Vagina (tissue), 2 donors: ENCODE measurements at regions not wholly inside any gene's neighbourhood (a gene's known extent, or its start where the extent isn't known, plus 50 kb on each side); places are given as distances from the start of the nearest gene placed in this dataset.

Source experiments
- DNase-seq, 2 donors: peaks; one replicate each; pipeline ENCODE4 v3.0.0-alpha.2; 2017; ENCODE audit errors: extremely low spot score in 2 of 2
- H3K27ac ChIP-seq: fragments of 200-600 bp; sonication (generic); one replicate; pipeline ENCODE4 v1.5.1; 2019
- H3K27me3 ChIP-seq: fragments of 200-600 bp; sonication (generic); one replicate; pipeline ENCODE4 v1.5.1; 2019
- H3K36me3 ChIP-seq, 2 donors: fragments of 200-600 bp; sonication (generic); one replicate each; pipeline ENCODE4 v1.5.1; 2017 to 2019
- H3K4me1 ChIP-seq: fragments of 200-600 bp; sonication (generic); one replicate; pipeline ENCODE4 v1.5.1; 2019
- H3K4me3 ChIP-seq, 2 donors: fragments of 200-600 bp; sonication (generic); 1 replicate in 1 of 2; 2 replicates in 1 of 2; pipeline ENCODE4 v1.5.1; 2016 to 2019
- H3K9me3 ChIP-seq: fragments of 200-600 bp; sonication (generic); one replicate; pipeline ENCODE4 v1.5.1; 2019
- POLR2A ChIP-seq, 2 donors: fragments of 450-650 bp; IDR thresholded peaks; one replicate each; pipeline ENCODE4 v1.6.1; 2017; ENCODE audit warnings: antibody characterized with exemption in 2 of 2, mild to moderate bottlenecking in 2 of 2, moderate library complexity in 2 of 2
- POLR2AphosphoS5 ChIP-seq, 2 donors: sonication (generic); formaldehyde crosslinking; IDR thresholded peaks; one replicate each; pipeline ENCODE4 v1.9.0; 2017; ENCODE audit warnings: antibody characterized with exemption in 2 of 2, mild to moderate bottlenecking in 2 of 2, low read depth in 1 of 2; ENCODE audit not compliant: insufficient read depth in 1 of 2
- intact Hi-C: fragments of 100-400 bp; cut with DNase I; formaldehyde crosslinking; loops from one replicate; pipeline ENCODE4 v1.15.1; 2023
- TF ChIP-seq, protein P1 (sequence below), 3 experiments: fragments of 450-650 bp in 2 of 3; fragments of 200-600 bp in 1 of 3; sonication (generic) in 1 of 3; IDR thresholded peaks; one replicate each; pipeline ENCODE4 v1.5.1; 2017 to 2019; ENCODE audit warnings: antibody characterized with exemption in 3 of 3, mild to moderate bottlenecking in 2 of 3, moderate library complexity in 2 of 3

DNA sequence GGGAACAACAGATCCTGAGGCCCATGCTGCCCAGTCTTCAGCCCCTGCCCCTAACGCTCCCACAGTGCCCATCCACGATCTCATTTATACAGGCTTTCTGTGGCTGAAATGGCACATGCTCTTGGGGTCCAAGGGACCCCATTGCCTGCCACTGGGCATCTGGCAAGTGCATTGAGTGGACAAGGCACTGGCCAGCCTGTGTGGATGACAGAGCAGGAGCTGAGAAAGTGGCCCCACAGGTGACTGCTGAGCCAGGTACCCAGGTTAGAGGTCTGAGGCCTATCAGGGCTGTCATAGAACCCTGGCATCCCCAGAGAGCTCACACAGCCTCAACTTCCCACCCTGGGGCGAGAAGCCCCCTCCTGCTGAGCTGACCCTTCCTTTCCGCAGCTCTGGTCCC lies 86.0 kb upstream of the NXT1 start:
- H3K4me1 ChIP-seq, result no peaks in the 10 kb centered on the region
- peak in 1 of 2 donors; percentile 70 for DNase-seq
- H3K27me3 ChIP-seq, result no peaks in the 10 kb centered on the region
- TF ChIP-seq POLR2AphosphoS5 (IDR thresholded peaks at IDR 0.05; ENCODE audit: insufficient read depth in 1 of 2, low read depth in 1 of 2) (no peak), POLR2A (IDR thresholded peaks at IDR 0.05) (no peak)
- TF ChIP-seq, protein P1, sequence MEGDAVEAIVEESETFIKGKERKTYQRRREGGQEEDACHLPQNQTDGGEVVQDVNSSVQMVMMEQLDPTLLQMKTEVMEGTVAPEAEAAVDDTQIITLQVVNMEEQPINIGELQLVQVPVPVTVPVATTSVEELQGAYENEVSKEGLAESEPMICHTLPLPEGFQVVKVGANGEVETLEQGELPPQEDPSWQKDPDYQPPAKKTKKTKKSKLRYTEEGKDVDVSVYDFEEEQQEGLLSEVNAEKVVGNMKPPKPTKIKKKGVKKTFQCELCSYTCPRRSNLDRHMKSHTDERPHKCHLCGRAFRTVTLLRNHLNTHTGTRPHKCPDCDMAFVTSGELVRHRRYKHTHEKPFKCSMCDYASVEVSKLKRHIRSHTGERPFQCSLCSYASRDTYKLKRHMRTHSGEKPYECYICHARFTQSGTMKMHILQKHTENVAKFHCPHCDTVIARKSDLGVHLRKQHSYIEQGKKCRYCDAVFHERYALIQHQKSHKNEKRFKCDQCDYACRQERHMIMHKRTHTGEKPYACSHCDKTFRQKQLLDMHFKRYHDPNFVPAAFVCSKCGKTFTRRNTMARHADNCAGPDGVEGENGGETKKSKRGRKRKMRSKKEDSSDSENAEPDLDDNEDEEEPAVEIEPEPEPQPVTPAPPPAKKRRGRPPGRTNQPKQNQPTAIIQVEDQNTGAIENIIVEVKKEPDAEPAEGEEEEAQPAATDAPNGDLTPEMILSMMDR (IDR thresholded peaks at IDR 0.05), result no peak
- no peaks in the 10 kb centered on the region for H3K9me3 ChIP-seq
- no peaks in the 10 kb centered on the region for H3K36me3 ChIP-seq
- intact Hi-C loops, result no loop called here
- no peak overlapping the region for H3K27ac ChIP-seq
- no peak overlapping the region for H3K4me3 ChIP-seq

DNA sequence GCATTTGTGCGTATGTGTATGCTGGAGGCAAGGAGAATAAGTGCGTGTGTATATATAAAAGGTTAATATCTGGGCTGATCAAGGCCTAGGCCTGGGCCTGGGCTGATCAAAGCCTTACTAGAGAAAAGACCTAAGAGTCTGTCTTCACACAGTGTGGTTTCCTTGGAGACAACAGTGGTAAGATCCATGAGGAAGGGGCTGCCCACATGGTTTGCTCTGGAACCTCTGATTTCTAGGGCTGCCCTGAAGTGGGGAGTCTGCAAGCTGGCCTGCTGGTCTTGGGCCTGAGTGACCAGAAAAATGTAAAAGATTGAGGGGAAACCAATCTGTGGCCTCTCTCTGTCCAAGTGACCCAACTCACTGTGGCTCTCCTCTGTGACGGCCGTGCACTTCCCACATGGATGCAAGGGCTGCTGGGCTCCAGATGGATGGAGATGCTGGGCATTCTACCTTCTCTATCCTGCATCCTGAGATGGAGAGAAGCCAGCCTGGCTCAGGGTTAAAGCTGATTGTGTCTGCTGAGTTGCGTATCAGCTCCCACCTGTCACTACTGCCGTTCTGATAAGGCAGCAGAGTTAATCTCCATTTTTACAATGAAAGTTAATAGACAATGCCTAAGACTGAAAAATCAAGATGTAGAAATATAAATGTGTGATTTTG lies 90.3 kb upstream of the NXT1 start:
- Histone ChIP-seq H3K36me3 (no peaks in the 10 kb centered on the region), H3K27me3 (no peaks in the 10 kb centered on the region), H3K4me3 (no peak overlapping the region), H3K27ac (no peak overlapping the region), H3K9me3 (no peaks in the 10 kb centered on the region), H3K4me1 (peaks cover 10% of the 10 kb centered on the region)
- TF ChIP-seq POLR2AphosphoS5 (IDR thresholded peaks at IDR 0.05; ENCODE audit: insufficient read depth in 1 of 2, low read depth in 1 of 2) (no peak), POLR2A (IDR thresholded peaks at IDR 0.05) (no peak)
- TF ChIP-seq, protein P1 (IDR thresholded peaks at IDR 0.05), result no peak
- intact Hi-C loops, result no loop called here
- peak; percentile 49 to 54 for DNase-seq

DNA sequence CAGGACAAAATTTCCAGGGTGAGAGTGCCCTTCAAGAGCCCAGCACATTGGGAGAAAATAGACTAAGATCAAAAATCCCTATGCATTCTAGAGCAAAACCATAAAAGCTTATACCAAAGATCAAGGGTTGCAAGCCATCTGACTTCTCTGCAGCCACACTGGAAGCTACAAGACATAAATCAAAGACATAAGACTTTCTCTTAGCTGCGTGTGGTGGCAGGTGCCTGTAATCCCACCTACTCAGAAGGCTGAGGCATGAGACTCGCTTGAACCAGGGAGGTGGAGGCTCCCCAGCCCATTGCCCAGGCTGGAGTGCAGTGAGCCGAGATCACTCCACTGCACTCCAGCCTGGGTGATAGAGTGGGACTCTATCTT lies 91.9 kb upstream of the NXT1 start:
- Histone ChIP-seq H3K36me3 (no peaks in the 10 kb centered on the region), H3K9me3 (no peaks in the 10 kb centered on the region), H3K4me3 (no peak overlapping the region), H3K27me3 (no peaks in the 10 kb centered on the region), H3K27ac (no peak overlapping the region), H3K4me1 (peaks cover 10% of the 10 kb centered on the region)
- no peak for TF ChIP-seq POLR2A (IDR thresholded peaks at IDR 0.05)
- TF ChIP-seq, protein P1 (IDR thresholded peaks at IDR 0.05), result no peak
- TF ChIP-seq POLR2AphosphoS5 (IDR thresholded peaks at IDR 0.05; ENCODE audit: insufficient read depth in 1 of 2, low read depth in 1 of 2), result no peak
- intact Hi-C loops, result no loop called here
- peak in 1 of 2 donors; percentile 34 for DNase-seq

DNA sequence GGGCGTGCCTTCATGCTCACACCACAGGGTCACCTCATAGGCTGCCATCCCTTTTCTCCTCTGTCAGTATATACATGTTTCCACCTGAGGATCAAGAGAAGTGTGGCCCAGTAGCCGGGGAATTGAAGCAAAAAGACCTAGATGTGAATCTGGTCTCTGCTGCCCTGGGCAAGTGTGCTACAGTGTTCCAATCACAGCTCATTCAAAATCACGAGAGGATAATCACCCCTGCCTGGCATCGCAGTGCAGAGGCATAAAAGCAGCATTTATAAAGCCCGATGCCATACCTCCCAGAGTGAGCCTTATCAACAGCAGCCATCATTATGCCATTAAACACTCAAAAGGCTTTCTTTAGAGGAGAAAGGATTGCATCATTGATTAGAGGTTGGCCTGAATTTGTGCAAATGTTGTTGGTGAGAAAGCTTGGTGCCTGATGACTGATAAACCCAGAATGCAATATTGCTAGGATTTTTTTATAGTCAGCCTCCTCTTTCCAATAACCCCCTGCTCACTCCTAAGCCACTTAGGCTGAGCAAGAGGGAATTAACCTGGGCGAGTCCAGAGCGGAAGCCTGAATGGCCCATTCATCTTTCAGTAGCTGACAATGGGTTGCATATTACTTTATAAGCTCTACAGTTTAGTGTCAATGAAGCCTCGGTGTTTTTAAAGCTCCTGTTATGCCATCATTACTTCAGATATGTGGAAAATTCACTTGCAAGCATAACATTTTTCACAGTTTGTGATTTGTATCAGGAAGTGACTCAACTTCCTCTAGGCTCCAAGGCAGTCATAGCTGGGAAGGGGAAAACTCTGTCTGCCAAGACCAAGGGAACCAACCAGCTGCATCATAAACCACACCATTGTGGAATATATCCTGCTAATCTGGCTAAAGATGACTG lies 92.5 kb upstream of the NXT1 start:
- DNase-seq, result peak; percentile 64 to 72
- Histone ChIP-seq H3K27ac (peak overlapping the region; percentile 7), H3K9me3 (no peaks in the 10 kb centered on the region), H3K27me3 (no peaks in the 10 kb centered on the region), H3K4me1 (peaks cover 10% of the 10 kb centered on the region), H3K4me3 (no peak overlapping the region), H3K36me3 (no peaks in the 10 kb centered on the region)
- TF ChIP-seq, protein P1 (IDR thresholded peaks at IDR 0.05), result no peak
- TF ChIP-seq POLR2A (IDR thresholded peaks at IDR 0.05), result no peak
- peak in 1 of 2 donors; percentile 56 for TF ChIP-seq POLR2AphosphoS5 (IDR thresholded peaks at IDR 0.05; ENCODE audit: insufficient read depth in 1 of 2, low read depth in 1 of 2)
- intact Hi-C loops, result no loop called here
